H1 (cell line): ENCODE measurements at regions not wholly inside any gene's neighbourhood (a gene's known extent, or its start where the extent isn't known, plus 50 kb on each side); places are given as distances from the start of the nearest gene placed in this dataset.

Experiments
- CTCF ChIA-PET: fragments of 300-600 bp; sonication (Branson Sonifier 250); formaldehyde crosslinking; loops from one replicate; lab custom pipeline; 2021; ENCODE audit not compliant: partially characterized antibody; lab: Charles Lee
- POLR2A ChIA-PET: fragments of 300-600 bp; sonication (Branson Sonifier 250); formaldehyde crosslinking; loops from one replicate; lab custom pipeline; 2021; ENCODE audit warnings: inconsistent platforms; ENCODE audit not compliant: partially characterized antibody; lab: Charles Lee
- DNase-seq, 2 experiments: peaks; one replicate each; pipeline versions ENCODE4 v3.0.0 to v3.0.0-alpha.2; 2010 to 2022; ENCODE audit warnings: low spot score in 2 of 2, low read depth in 1 of 2, mixed read lengths in 1 of 2
- FAIRE-seq: peaks from 2 replicates; lab custom pipeline; 2011; peaks lifted over from hg19 to GRCh38; lab: Jason Lieb, UNC
- H2AFZ ChIP-seq: 2 replicates; pipeline ENCODE4 v1.8.1; 2012; ENCODE audit warnings: low read length, inconsistent platforms
- H2AK5ac ChIP-seq: 2 replicates; pipeline ENCODE4 v1.6.1; 2013; ENCODE audit warnings: low read depth, low read length
- H2BK120ac ChIP-seq: replicated peaks from 2 replicates; pipeline ENCODE3; 2013; ENCODE audit warnings: low read depth, low read length, inconsistent platforms
- H2BK12ac ChIP-seq: 2 replicates; pipeline ENCODE4 v1.6.1; 2013; ENCODE audit warnings: low read depth, low read length
- H2BK15ac ChIP-seq: 2 replicates; pipeline ENCODE4 v1.6.1; 2013; ENCODE audit warnings: low read length
- H2BK20ac ChIP-seq: 2 replicates; pipeline ENCODE4 v1.6.1; 2013; ENCODE audit warnings: low read length
- H2BK5ac ChIP-seq: 2 replicates; pipeline ENCODE4 v1.6.1; 2013; ENCODE audit warnings: low read depth, low read length
- H3K14ac ChIP-seq: 2 replicates; pipeline ENCODE4 v1.6.1; 2013; ENCODE audit warnings: inconsistent platforms; ENCODE audit not compliant: insufficient read length
- H3K18ac ChIP-seq: 2 replicates; pipeline ENCODE4 v1.6.1; 2013; ENCODE audit warnings: low read length; ENCODE audit errors: extremely low read depth
- H3K23ac ChIP-seq: 2 replicates; pipeline ENCODE4 v1.6.1; 2013; ENCODE audit warnings: inconsistent platforms; ENCODE audit not compliant: insufficient read length
- H3K23me2 ChIP-seq: 2 replicates; pipeline ENCODE4 v1.6.1; 2013; ENCODE audit warnings: low read depth, low read length
- H3K27ac ChIP-seq: 2 replicates; pipeline ENCODE4 v1.6.1; 2011; ENCODE audit warnings: low read depth, low read length, inconsistent platforms
- H3K27me3 ChIP-seq, 4 experiments: replicated peaks in 1 of 4; 1 replicate in 1 of 4; 2 replicates in 3 of 4; pipeline versions ENCODE4 v1.6.1 to v1.8.1; 2011 to 2013; ENCODE audit warnings: low read length in 3 of 4, mild to moderate bottlenecking in 3 of 4, inconsistent platforms in 2 of 4, mixed read lengths in 2 of 4, moderate library complexity in 1 of 4; ENCODE audit not compliant: control insufficient read depth in 3 of 4, insufficient read depth in 3 of 4; ENCODE audit errors: extremely low read depth in 1 of 4
- H3K36me3 ChIP-seq, 4 experiments: 2 replicates each; pipeline versions ENCODE4 v1.6.1 to v1.8.1; 2011 to 2013; ENCODE audit warnings: mild to moderate bottlenecking in 4 of 4, low read length in 3 of 4, moderate library complexity in 2 of 4, control low read depth in 1 of 4, inconsistent platforms in 1 of 4; ENCODE audit not compliant: insufficient read depth in 4 of 4, control insufficient read depth in 2 of 4
- H3K4ac ChIP-seq: replicated peaks from 2 replicates; pipeline ENCODE3; 2013; ENCODE audit warnings: low read length, low read depth, mixed read lengths, inconsistent platforms; ENCODE audit not compliant: insufficient read length
- H3K4me1 ChIP-seq, 4 experiments: replicated peaks in 1 of 4; 1 replicate in 1 of 4; 2 replicates in 3 of 4; pipeline versions ENCODE4 v1.6.1 to v1.8.1; 2011 to 2013; ENCODE audit warnings: low read length in 3 of 4, inconsistent platforms in 2 of 4, mixed read lengths in 1 of 4; ENCODE audit not compliant: insufficient read depth in 4 of 4, control insufficient read depth in 3 of 4
- H3K4me2 ChIP-seq, 2 experiments: 2 replicates each; pipeline versions ENCODE4 v1.6.1 to v1.8.1; 2011 to 2013; ENCODE audit warnings: low read depth in 2 of 2, low read length in 2 of 2, control low read depth in 1 of 2, inconsistent platforms in 1 of 2, mild to moderate bottlenecking in 1 of 2; ENCODE audit not compliant: insufficient read depth in 1 of 2
- H3K4me3 ChIP-seq, 4 experiments: fragments of 200-600, 300-600 bp in 1 of 4; sonication (generic), shearing (Covaris generic), sonication (Bioruptor Twin) in 1 of 4; 2 replicates each; pipeline versions ENCODE4 v1.5.1 to v1.8.1; 2011 to 2016; ENCODE audit warnings: low read length in 4 of 4, low read depth in 3 of 4, control low read depth in 2 of 4, inconsistent platforms in 2 of 4, mild to moderate bottlenecking in 2 of 4, mixed read lengths in 1 of 4, moderate library complexity in 1 of 4; ENCODE audit not compliant: insufficient read depth in 2 of 4; ENCODE audit errors: extremely low read depth in 1 of 4
- H3K56ac ChIP-seq: replicated peaks from 2 replicates; pipeline ENCODE3; 2013; ENCODE audit warnings: low read depth, mild to moderate bottlenecking, mixed read lengths, low read length, inconsistent platforms; ENCODE audit not compliant: insufficient read length
- H3K79me1 ChIP-seq: 2 replicates; pipeline ENCODE4 v1.6.1; 2013; ENCODE audit warnings: low read depth, low read length, control low read depth
- H3K79me2 ChIP-seq, 2 experiments: 2 replicates each; pipeline versions ENCODE4 v1.6.1 to v1.8.1; 2012 to 2013; ENCODE audit warnings: low read length in 2 of 2, mild to moderate bottlenecking in 2 of 2, inconsistent platforms in 1 of 2; ENCODE audit not compliant: insufficient read depth in 2 of 2, control insufficient read depth in 1 of 2
- H3K9ac ChIP-seq, 4 experiments: replicated peaks in 1 of 4; 1 replicate in 1 of 4; 2 replicates in 3 of 4; pipeline versions ENCODE4 v1.6.1 to v1.8.1; 2011 to 2013; ENCODE audit warnings: low read depth in 3 of 4, low read length in 3 of 4, control low read depth in 2 of 4, mild to moderate bottlenecking in 2 of 4, moderate library complexity in 2 of 4, inconsistent platforms in 1 of 4; ENCODE audit errors: extremely low read depth in 1 of 4
- H3K9me3 ChIP-seq, 2 experiments: 2 replicates each; pipeline versions ENCODE4 v1.6.1 to v1.8.1; 2012 to 2013; ENCODE audit warnings: mild to moderate bottlenecking in 2 of 2, moderate library complexity in 2 of 2, control low read depth in 1 of 2, inconsistent platforms in 1 of 2, low read depth in 1 of 2, low read length in 1 of 2, mixed read lengths in 1 of 2; ENCODE audit not compliant: insufficient read depth in 2 of 2
- H4K20me1 ChIP-seq, 2 experiments: replicated peaks in 1 of 2; 2 replicates each; pipeline versions ENCODE3 to v1.8.1; 2011 to 2013; ENCODE audit warnings: inconsistent platforms in 2 of 2, low read length in 2 of 2, mild to moderate bottlenecking in 1 of 2; ENCODE audit not compliant: insufficient read depth in 2 of 2, control insufficient read depth in 1 of 2
- H4K5ac ChIP-seq: 2 replicates; pipeline ENCODE4 v1.6.1; 2013; ENCODE audit warnings: low read length, low read depth, mixed read lengths, inconsistent platforms; ENCODE audit not compliant: insufficient read length
- H4K8ac ChIP-seq: 2 replicates; pipeline ENCODE4 v1.8.0; 2013; ENCODE audit warnings: mild to moderate bottlenecking, moderate library complexity, low read length, inconsistent platforms; ENCODE audit not compliant: insufficient read depth; ENCODE audit errors: extremely low read depth
- H4K91ac ChIP-seq: replicated peaks from 2 replicates; pipeline ENCODE3; 2013; ENCODE audit warnings: low read length, mixed read lengths, inconsistent platforms; ENCODE audit not compliant: insufficient read length
- ASH2L ChIP-seq: fragments of 200-600, 300-600 bp; sonication (generic); IDR thresholded peaks from one replicate; pipeline ENCODE4 v1.7.1; 2017; ENCODE audit warnings: low read length
- BCL11A ChIP-seq, 2 experiments: IDR thresholded peaks; one replicate each; pipeline ENCODE4 v1.6.1; 2011; ENCODE audit warnings: low read depth in 2 of 2, low read length in 2 of 2, mild to moderate bottlenecking in 2 of 2
- CREB1 ChIP-seq: IDR thresholded peaks from 2 replicates; pipeline ENCODE4 v1.6.1; 2012; ENCODE audit warnings: inconsistent platforms
- CTBP2 ChIP-seq: IDR thresholded peaks from 2 replicates; pipeline ENCODE4 v1.7.0; 2011; ENCODE audit warnings: borderline replicate concordance, mild to moderate bottlenecking, moderate library complexity, mixed read lengths, low read length; ENCODE audit not compliant: insufficient read depth, insufficient read length
- E2F6 ChIP-seq: IDR thresholded peaks from 2 replicates; pipeline ENCODE4 v1.6.1; 2012; ENCODE audit warnings: inconsistent platforms
- EGR1 ChIP-seq: IDR thresholded peaks from 2 replicates; pipeline ENCODE4 v1.6.1; 2011; ENCODE audit warnings: low read depth, low read length, borderline replicate concordance
- GABPA ChIP-seq: IDR thresholded peaks from 2 replicates; pipeline ENCODE4 v1.6.1; 2011; ENCODE audit warnings: mild to moderate bottlenecking, low read length, moderate library complexity, borderline replicate concordance; ENCODE audit not compliant: insufficient read depth
- GTF2F1 ChIP-seq: IDR thresholded peaks from 2 replicates; pipeline ENCODE4 v1.6.1; 2012; ENCODE audit warnings: low read depth, low read length, improper control_type of control experiment, borderline replicate concordance
- POLR2A ChIP-seq, 2 experiments: IDR thresholded peaks; 1 replicate in 1 of 2; 2 replicates in 1 of 2; pipeline ENCODE4 v1.6.1; 2011; ENCODE audit warnings: low read depth in 2 of 2, low read length in 2 of 2, mild to moderate bottlenecking in 2 of 2; ENCODE audit errors: control extremely low read depth in 1 of 2
- SP2 ChIP-seq: IDR thresholded peaks from 2 replicates; pipeline ENCODE4 v1.6.1; 2012; ENCODE audit warnings: mild to moderate bottlenecking, low read length, inconsistent platforms
- TAF1 ChIP-seq: IDR thresholded peaks from 2 replicates; pipeline ENCODE4 v1.6.1; 2011; ENCODE audit warnings: mild to moderate bottlenecking, low read depth, low read length
- WGBS, 2 experiments: shearing (Covaris generic) in 1 of 2; methylation state at CpG; one replicate each; pipeline versions ENCODE4 v1.1.6 to v1.1.7; 2013 to 2015; ENCODE audit warnings: low lambda C conversion rate in 2 of 2, mixed read lengths in 2 of 2, inconsistent platforms in 1 of 2, low coverage in 1 of 2, missing lambda C conversion rate in 1 of 2; ENCODE audit not compliant: insufficient replicate concordance in 2 of 2, insufficient coverage in 1 of 2, insufficient read length in 1 of 2; ENCODE audit errors: extremely low coverage in 1 of 2, missing lambda C conversion rate in 1 of 2; 5-methylcytosine and 5-hydroxymethylcytosine counted together
- TF ChIP-seq, protein P1 (sequence below): IDR thresholded peaks from 2 replicates; pipeline ENCODE4 v1.6.1; 2011; ENCODE audit warnings: low read depth, mild to moderate bottlenecking, low read length; ENCODE audit not compliant: insufficient read depth
- TF ChIP-seq, protein P2 (sequence below): IDR thresholded peaks from 2 replicates; pipeline ENCODE4 v1.6.1; 2011; ENCODE audit warnings: low read length, improper control_type of control experiment

DNA sequence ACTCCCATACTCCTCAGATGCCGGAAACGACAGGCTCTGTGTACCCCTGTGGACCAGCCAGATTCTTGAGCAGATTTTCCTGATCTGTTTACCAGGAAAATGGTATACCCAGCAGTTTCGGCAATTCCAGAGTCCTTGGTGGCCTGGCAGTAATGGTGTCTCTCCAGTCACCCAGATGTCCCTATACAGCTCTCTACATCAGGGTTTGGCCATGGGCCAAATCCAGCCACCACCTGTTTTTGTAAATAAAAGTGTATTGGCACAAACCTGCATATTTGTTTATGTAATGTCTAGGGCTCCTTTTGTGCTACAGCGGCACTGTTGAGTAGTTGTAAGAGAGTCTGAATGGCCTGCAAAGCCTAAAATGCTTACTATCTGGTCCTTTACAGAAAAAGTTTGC lies 491.3 kb downstream of the RPS24 start:
- H3K9me3 ChIP-seq: no peaks in the 10 kb centered on the region
- H3K56ac ChIP-seq: no peak overlapping the region
- TF ChIP-seq TAF1 (no peak), ASH2L (no peak), E2F6 (no peak), EGR1 (no peak), BCL11A (IDR thresholded peaks at IDR 0.05; ENCODE audit: low read depth in 2 of 2, low read length in 2 of 2) (no peak), GABPA (no peak), CREB1 (no peak), CTBP2 (no peak), POLR2A (IDR thresholded peaks at IDR 0.05; ENCODE audit: control extremely low read depth in 1 of 2, low read depth in 2 of 2, low read length in 2 of 2) (no peak), GTF2F1 (no peak), SP2 (no peak)
- TF ChIP-seq, protein P1, sequence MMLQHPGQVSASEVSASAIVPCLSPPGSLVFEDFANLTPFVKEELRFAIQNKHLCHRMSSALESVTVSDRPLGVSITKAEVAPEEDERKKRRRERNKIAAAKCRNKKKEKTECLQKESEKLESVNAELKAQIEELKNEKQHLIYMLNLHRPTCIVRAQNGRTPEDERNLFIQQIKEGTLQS: no peak
- TF ChIP-seq, protein P2, sequence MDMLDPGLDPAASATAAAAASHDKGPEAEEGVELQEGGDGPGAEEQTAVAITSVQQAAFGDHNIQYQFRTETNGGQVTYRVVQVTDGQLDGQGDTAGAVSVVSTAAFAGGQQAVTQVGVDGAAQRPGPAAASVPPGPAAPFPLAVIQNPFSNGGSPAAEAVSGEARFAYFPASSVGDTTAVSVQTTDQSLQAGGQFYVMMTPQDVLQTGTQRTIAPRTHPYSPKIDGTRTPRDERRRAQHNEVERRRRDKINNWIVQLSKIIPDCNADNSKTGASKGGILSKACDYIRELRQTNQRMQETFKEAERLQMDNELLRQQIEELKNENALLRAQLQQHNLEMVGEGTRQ: no peak

More for the DNA sequence above, 491.3 kb downstream of the RPS24 start:
- Histone ChIP-seq H4K91ac (no peak overlapping the region), H3K9ac (no peak overlapping the region), H3K23me2 (no peaks in the 10 kb centered on the region), H4K5ac (no peak overlapping the region), H3K27ac (no peak overlapping the region), H3K79me2 (no peaks in the 10 kb centered on the region), H3K23ac (no peak overlapping the region), H3K79me1 (no peaks in the 10 kb centered on the region), H3K4me2 (no peak overlapping the region), H4K20me1 (no peaks in the 10 kb centered on the region), H2BK120ac (no peak overlapping the region), H3K27me3 (no peaks in the 10 kb centered on the region), H3K18ac (no peak overlapping the region), H3K4ac (no peak overlapping the region), H3K4me3 (no peak overlapping the region), H2BK12ac (no peak overlapping the region), H2BK20ac (no peak overlapping the region), H4K8ac (no peak overlapping the region), H2BK5ac (no peak overlapping the region), H3K36me3 (no peaks in the 10 kb centered on the region), H2AK5ac (no peak overlapping the region), H3K4me1 (peaks cover 0 to 9% (median 4%) of the 10 kb centered on the region in 4 experiments; a peak in 4 of 7 replicates), H2BK15ac (no peak overlapping the region), H2AFZ (no peak overlapping the region), H3K14ac (no peak overlapping the region)
- CTCF ChIA-PET: interaction anchor here (1.0 to 1.1 kb wide), 2 partner anchors 12 to 117 kb away, joined by 3 to 4 read pairs; no protein-coding TSS in a partner anchor
- FAIRE-seq (no peak), DNase-seq (no peak)
- WGBS, 2 experiments: 94% methylated on average over 4 of the region's 4 CpGs; no CpG with 5 or more reads in 1 of the 2 experiments
- POLR2A ChIA-PET: interaction anchor here (1.3 kb wide), 1 partner anchor 17 kb away, joined by 3 read pairs; no protein-coding TSS in a partner anchor
